Colonic mucosa (tissue), 4 donors: ENCODE measurements at regions not wholly inside any gene's neighbourhood (a gene's known extent, or its start where the extent isn't known, plus 50 kb on each side); places are given as distances from the start of the nearest gene placed in this dataset.

Experiments used
- DNase-seq: peaks from one replicate; pipeline ENCODE4 v3.0.0-alpha.2; 2020
- H3K27ac ChIP-seq: fragments of 200-600 bp; one replicate; pipeline ENCODE4 v1.8.0; 2021
- H3K27me3 ChIP-seq: fragments of 200-600 bp; one replicate; pipeline ENCODE4 v1.8.0; 2021
- H3K36me3 ChIP-seq: fragments of 200-600 bp; one replicate; pipeline ENCODE4 v1.8.0; 2021
- H3K4me1 ChIP-seq: fragments of 200-600 bp; one replicate; pipeline ENCODE4 v1.8.0; 2021; ENCODE audit warnings: mild to moderate bottlenecking
- H3K4me3 ChIP-seq: fragments of 200-600 bp; one replicate; pipeline ENCODE4 v1.8.0; 2021
- H3K9ac ChIP-seq, 2 donors: one replicate each; pipeline ENCODE4 v1.7.0; 2013; ENCODE audit warnings: control low read depth in 2 of 2, low read depth in 2 of 2, low read length in 2 of 2
- H3K9me3 ChIP-seq: fragments of 200-600 bp; one replicate; pipeline ENCODE4 v1.8.0; 2021
- CTCF ChIP-seq: fragments of 200-600 bp; IDR thresholded peaks from one replicate; pipeline ENCODE4 v1.8.0; 2022; ENCODE audit warnings: antibody characterized with exemption, mild to moderate bottlenecking
- intact Hi-C: fragments of 100-400 bp; cut with DNase I; formaldehyde crosslinking; loops from one replicate; pipeline ENCODE4 v1.14.1; 2022
- donor health status: healthy.
- donor health status: DM: no; HTN: no; CAD: no.
- donor health status: DM: no; HTN: no; CAD: no.

DNA sequence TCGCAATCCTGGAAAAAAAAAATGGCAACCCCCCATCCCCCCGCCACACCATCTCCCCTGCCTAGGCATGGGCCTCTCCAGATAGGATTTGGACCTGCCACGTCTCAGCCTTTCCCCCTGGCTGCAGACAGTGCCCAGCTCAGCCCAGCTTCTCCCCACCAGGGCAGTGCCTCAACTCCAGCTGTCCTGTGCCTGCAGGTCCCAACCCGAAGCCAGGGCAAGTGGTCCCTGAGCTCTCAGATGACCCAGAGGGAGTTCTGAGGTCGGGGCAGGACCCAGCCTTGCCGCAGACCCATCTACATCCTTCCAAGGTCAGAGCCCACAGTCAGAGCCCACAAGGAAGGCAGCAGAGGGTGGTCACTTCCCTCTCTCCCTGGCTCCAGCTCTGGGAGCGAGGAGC lies 86.7 kb upstream of the POU3F1 start:
- Histone ChIP-seq H3K27ac (no peak overlapping the region), H3K4me3 (no peak overlapping the region), H3K36me3 (no peaks in the 10 kb centered on the region), H3K9me3 (no peaks in the 10 kb centered on the region), H3K9ac (no peak overlapping the region), H3K27me3 (peaks cover 14% of the 10 kb centered on the region), H3K4me1 (no peaks in the 10 kb centered on the region)
- no peak for TF ChIP-seq CTCF
- DNase-seq, result no peak
- intact Hi-C loops, result no loop called here

DNA sequence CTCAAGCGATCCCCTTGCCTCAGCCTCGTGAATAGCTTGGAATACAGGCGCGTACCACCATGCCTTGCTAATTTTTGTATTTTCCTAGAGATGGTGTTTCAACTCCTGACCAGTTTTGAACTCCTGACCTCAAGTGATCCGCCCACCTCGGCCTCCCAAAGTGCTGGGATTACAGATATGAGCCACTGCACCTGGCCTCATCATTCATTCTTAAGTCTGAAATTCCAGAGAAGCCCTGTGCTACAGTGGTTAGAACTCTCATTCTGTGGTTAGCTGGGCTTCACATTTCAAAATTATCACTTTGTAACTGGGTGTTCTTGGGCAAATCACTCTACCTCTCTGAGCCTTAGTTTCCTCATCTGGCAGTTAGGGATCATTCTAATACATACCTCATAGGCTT lies 86.1 kb upstream of the POU3F1 start:
- TF ChIP-seq CTCF, result no peak
- Histone ChIP-seq H3K4me3 (no peak overlapping the region), H3K4me1 (no peaks in the 10 kb centered on the region), H3K27me3 (peaks cover 14% of the 10 kb centered on the region), H3K9me3 (no peaks in the 10 kb centered on the region), H3K36me3 (no peaks in the 10 kb centered on the region), H3K9ac (no peak overlapping the region), H3K27ac (no peak overlapping the region)
- intact Hi-C loops, result no loop called here
- no peak for DNase-seq

DNA sequence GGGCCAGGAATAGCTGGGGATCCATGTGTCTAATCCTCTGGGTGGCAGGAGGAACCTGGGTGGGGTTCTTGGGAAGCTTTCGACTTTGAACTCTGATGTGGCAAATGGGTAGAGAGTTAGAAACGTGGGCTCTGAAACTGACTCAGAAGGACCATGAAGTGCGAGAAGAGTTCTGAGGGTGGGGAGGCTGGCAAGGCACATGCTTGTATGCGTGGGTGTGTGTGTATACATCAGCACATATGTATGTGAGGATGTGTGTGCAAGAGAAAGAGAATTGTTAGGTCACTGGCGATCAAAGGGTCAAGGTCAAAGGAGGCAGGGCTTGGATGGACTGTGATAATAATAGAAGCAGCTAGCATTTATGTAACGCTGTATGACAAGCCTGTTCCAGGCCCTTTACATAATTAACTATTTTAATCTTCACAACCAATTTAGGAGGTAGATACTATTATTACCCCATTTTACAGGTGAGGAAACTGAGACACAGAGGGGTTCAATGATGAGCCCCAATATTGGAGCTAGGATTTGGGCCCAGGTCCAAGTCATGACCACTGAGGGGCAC lies 84.5 kb upstream of the POU3F1 start:
- H3K4me3 ChIP-seq, result no peak overlapping the region
- H3K27me3 ChIP-seq, result peaks cover 14% of the 10 kb centered on the region
- no peak for TF ChIP-seq CTCF
- no peak overlapping the region for H3K9ac ChIP-seq
- intact Hi-C loops, result no loop called here
- H3K9me3 ChIP-seq, result no peaks in the 10 kb centered on the region
- no peak overlapping the region for H3K27ac ChIP-seq
- no peak for DNase-seq
- no peaks in the 10 kb centered on the region for H3K4me1 ChIP-seq
- no peaks in the 10 kb centered on the region for H3K36me3 ChIP-seq

- peaks cover 12% of the 10 kb centered on the region for H3K27me3 ChIP-seq
- H3K27ac ChIP-seq, result no peak overlapping the region
- no peaks in the 10 kb centered on the region for H3K36me3 ChIP-seq
- DNase-seq, result no peak
- peak overlapping the region in 1 of 2 donors; percentile 12 for H3K9ac ChIP-seq
- TF ChIP-seq CTCF, result no peak
- no peak overlapping the region for H3K4me3 ChIP-seq
- intact Hi-C loops, result no loop called here
- H3K9me3 ChIP-seq, result no peaks in the 10 kb centered on the region
- H3K4me1 ChIP-seq, result no peaks in the 10 kb centered on the region
These were observed 83.4 kb upstream of the POU3F1 start for GRCh38 chr1:38129971-38130370.

DNA sequence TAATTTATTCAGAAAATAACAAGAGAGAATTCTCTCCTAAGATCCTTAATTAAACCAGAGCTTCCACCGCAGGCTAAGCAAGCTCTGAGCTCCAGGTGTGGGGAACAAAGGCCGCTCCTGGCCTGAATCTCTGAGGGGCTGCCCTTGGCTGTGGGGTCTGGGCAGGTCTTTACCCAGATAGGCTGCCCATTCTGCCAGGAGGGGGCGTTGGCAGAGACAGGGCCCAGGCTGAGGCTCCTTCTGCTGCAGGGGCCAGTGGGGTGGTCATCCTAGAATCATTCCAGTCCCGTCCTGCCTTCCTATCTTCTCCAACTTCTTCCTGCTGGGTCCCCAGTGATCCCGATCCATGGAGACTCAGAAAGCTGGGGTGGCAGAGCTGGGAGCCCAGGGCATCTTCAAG lies 82.9 kb upstream of the POU3F1 start:
- H3K27ac ChIP-seq, result no peak overlapping the region
- no peak for DNase-seq

More for the DNA sequence above, 82.9 kb upstream of the POU3F1 start:
- intact Hi-C loops, result no loop called here
- Histone ChIP-seq H3K4me3 (no peak overlapping the region), H3K9me3 (no peaks in the 10 kb centered on the region), H3K36me3 (no peaks in the 10 kb centered on the region), H3K9ac (no peak overlapping the region), H3K27me3 (peaks cover 8% of the 10 kb centered on the region), H3K4me1 (no peaks in the 10 kb centered on the region)
- no peak for TF ChIP-seq CTCF
